Endothelial cell of umbilical vein (primary cell): ENCODE measurements at regions not wholly inside any gene's neighbourhood (a gene's known extent, or its start where the extent isn't known, plus 50 kb on each side); places are given as distances from the start of the nearest gene placed in this dataset.

Experiments used
- CTCF ChIP-seq, 2 donors: IDR thresholded peaks; 1 replicate in 1 of 2; 2 replicates in 1 of 2; pipeline ENCODE4 v1.5.1; 2011; ENCODE audit warnings: low read length in 2 of 2, mild to moderate bottlenecking in 2 of 2, moderate library complexity in 2 of 2, control low read depth in 1 of 2, inconsistent platforms in 1 of 2, low read depth in 1 of 2; ENCODE audit not compliant: insufficient read depth in 1 of 2; ENCODE audit errors: extremely low read depth in 1 of 2
- EZH2 ChIP-seq: IDR thresholded peaks from 2 replicates; pipeline ENCODE4 v1.6.1; 2012; ENCODE audit warnings: borderline replicate concordance, low read depth, mild to moderate bottlenecking, moderate library complexity, low read length, inconsistent platforms; ENCODE audit not compliant: severe bottlenecking
- GATA2 ChIP-seq: IDR thresholded peaks from 2 replicates; pipeline ENCODE4 v1.7.0; 2011; ENCODE audit warnings: low read depth, mild to moderate bottlenecking, moderate library complexity, mixed read lengths, low read length; ENCODE audit not compliant: insufficient read length, insufficient read depth
- MAX ChIP-seq: IDR thresholded peaks from 2 replicates; pipeline ENCODE4 v1.6.1; 2011; ENCODE audit not compliant: insufficient read depth, insufficient read length
- MYC ChIP-seq: IDR thresholded peaks from one replicate; pipeline ENCODE4 v1.6.1; 2011; ENCODE audit warnings: mild to moderate bottlenecking, low read depth, low read length
- POLR2A ChIP-seq: IDR thresholded peaks from 2 replicates; pipeline ENCODE4 v1.6.1; 2012; ENCODE audit warnings: low read depth, mild to moderate bottlenecking, control low read depth, low read length
- POLR2AphosphoS5 ChIP-seq: IDR thresholded peaks from 2 replicates; pipeline ENCODE4 v1.6.1; 2012; ENCODE audit warnings: low read depth, mild to moderate bottlenecking, control low read depth, low read length, moderate library complexity; ENCODE audit not compliant: insufficient read depth

- TF ChIP-seq CTCF (IDR thresholded peaks at IDR 0.05; ENCODE audit: extremely low read depth in 1 of 2, insufficient read depth in 1 of 2, low read depth in 1 of 2, low read length in 2 of 2) (no peak), EZH2 (no peak), POLR2A (no peak), MAX (no peak), POLR2AphosphoS5 (no peak), MYC (no peak), GATA2 (no peak)
Measured at GRCh38 chr6:14316651-14317386, 199.2 kb downstream of the CD83 start.
